HFF-Myc (cell line): ENCODE measurements at regions not wholly inside any gene's neighbourhood (a gene's known extent, or its start where the extent isn't known, plus 50 kb on each side); places are given as distances from the start of the nearest gene placed in this dataset.

Source experiments
- DNase-seq: peaks from one replicate; pipeline ENCODE4 v3.0.0-alpha.2; 2011; ENCODE audit warnings: low read depth; ENCODE audit errors: extremely low read depth
- H3K4me3 ChIP-seq: replicated peaks from 2 replicates; pipeline ENCODE4 v1.5.1; 2011; ENCODE audit warnings: low read depth, mild to moderate bottlenecking, control low read depth, low read length
- TF ChIP-seq, protein P1 (sequence below): IDR thresholded peaks from 2 replicates; pipeline ENCODE4 v1.5.1; 2012; ENCODE audit warnings: mild to moderate bottlenecking, low read depth, low read length, control low read depth; ENCODE audit errors: missing control alignments

DNA sequence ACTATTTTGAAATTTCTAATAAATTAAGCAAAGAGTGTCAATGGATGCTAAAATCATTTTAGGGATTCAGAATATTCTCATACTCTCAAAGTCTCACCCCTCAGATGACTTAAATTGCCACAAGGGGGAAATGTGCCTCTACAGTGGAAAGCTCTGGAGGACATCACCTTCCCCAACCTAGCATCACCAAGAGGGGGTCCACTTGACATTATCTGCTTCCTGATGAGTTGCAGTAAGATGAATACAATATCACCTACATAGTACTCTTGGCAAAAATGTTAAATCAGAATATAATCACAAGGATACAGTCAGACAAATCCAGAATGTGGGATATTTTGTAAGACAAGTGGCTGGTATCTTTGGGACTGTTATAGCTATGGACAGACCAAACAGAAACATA lies 290.1 kb downstream of the MFSD1 start:
- TF ChIP-seq, protein P1, sequence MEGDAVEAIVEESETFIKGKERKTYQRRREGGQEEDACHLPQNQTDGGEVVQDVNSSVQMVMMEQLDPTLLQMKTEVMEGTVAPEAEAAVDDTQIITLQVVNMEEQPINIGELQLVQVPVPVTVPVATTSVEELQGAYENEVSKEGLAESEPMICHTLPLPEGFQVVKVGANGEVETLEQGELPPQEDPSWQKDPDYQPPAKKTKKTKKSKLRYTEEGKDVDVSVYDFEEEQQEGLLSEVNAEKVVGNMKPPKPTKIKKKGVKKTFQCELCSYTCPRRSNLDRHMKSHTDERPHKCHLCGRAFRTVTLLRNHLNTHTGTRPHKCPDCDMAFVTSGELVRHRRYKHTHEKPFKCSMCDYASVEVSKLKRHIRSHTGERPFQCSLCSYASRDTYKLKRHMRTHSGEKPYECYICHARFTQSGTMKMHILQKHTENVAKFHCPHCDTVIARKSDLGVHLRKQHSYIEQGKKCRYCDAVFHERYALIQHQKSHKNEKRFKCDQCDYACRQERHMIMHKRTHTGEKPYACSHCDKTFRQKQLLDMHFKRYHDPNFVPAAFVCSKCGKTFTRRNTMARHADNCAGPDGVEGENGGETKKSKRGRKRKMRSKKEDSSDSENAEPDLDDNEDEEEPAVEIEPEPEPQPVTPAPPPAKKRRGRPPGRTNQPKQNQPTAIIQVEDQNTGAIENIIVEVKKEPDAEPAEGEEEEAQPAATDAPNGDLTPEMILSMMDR: no peak
- H3K4me3 ChIP-seq: no peak overlapping the region
- DNase-seq: no peak

DNA sequence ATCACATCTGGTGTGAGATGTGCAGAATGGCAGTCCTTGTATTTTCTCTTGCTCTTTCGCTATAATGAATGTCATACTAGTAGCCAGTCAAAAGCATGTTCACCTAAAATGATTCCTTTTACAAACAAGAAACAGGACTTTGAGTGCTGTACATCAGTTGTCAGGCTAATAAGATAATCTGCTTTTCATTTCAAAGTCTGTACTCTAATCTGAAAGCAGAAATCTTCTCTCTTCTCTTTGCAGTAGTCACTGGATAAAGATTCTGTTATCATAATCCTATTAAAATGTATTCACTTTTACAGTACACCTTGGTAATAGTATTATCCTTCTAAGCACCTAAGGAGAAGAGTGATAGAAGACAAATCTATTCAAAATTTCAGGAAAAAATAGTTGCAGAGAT lies 300.1 kb downstream of the MFSD1 start:
- TF ChIP-seq, protein P1: no peak
- no peak for DNase-seq
- no peak overlapping the region for H3K4me3 ChIP-seq

DNA sequence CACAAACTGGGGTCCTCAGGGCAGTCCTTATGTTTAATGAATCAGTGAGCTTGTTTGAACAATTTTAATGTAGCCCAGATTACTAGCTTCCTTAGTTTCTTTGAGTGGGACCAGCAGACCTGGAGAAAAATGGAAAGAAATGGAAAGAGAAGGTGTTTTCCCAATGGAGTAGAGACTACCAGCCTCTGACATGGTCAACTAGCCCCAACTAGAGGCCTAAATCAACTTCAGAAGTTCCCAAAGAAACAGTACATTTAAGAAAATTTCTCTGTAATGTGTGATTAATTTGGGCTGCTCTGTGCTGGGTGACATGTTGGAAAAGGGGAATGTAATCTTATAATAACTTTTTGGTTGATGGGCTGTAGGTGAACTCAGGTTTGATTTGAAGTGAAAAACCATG lies 310.9 kb downstream of the MFSD1 start:
- no peak for DNase-seq
- TF ChIP-seq, protein P1: no peak
- no peak overlapping the region for H3K4me3 ChIP-seq

DNA sequence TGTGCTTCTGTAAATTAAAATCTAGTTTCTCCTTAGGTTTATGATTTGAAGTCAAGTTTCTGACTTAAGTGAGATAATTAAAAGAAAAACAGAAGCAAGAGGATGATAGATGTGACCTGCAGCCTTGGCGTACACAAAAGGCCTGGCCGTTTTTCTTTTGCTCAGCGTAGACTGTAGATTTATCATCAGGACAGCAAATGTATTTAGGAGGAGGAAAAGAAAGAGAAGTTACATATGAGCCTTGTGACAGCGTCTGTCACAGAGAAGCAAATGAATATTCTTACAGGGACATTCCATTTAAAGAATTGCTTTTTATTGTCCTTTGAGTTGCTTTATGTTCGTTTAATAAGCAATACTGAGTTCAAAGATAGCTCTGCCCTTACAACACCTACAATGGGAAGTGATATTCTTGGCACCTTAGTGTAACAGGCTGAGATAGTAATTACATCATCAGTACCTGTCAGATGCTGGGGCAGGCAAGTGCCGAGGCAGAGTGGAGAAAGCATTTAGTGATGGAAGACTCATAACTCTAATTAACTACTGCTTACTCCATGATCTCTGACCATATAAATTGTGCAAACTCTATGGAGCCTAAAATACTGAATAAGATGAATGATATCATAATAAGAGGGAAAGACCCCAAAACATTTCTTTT lies 311.5 kb downstream of the MFSD1 start:
- H3K4me3 ChIP-seq: no peak overlapping the region
- no peak for DNase-seq
- TF ChIP-seq, protein P1: no peak

DNA sequence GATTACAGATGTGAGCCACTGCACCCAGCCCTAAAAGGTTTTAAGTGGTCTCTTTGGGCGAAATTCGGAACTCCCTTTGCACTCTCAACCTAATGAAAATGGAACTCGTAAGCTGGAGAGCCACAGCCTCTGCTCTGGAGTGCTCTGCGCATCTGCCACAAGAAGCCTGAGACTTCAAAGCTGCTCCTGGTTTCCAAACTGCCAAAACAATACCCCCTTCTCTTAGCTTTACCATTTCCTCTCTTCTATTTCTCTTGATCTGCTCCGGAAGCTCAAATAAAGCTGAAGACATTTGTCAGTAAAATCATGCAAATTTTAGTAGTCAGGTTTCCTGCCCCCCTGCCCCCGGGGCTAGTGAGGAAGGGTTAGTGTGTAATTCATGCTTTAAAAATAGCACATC lies 312.7 kb downstream of the MFSD1 start:
- TF ChIP-seq, protein P1: no peak
- DNase-seq: no peak
- no peak overlapping the region for H3K4me3 ChIP-seq

DNA sequence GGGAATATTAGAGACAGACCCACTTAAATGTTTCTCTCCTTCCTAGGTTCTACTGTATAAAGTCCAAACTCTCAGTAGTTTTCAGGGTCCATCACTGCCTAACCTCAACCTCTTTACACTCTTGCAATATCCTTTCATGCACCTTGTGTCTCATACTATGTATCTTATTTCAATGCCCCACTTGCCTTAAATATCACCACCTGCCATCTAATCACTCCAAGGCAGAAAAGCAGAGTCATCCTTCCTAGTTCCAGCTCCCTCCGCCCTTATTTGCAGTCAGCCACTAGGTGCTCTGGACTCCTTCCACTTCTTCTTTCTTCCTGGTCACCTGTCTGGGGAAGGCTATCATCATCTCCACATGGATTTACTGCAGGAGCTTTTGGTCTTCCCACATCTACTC lies 322.0 kb downstream of the MFSD1 start:
- DNase-seq: no peak
- no peak overlapping the region for H3K4me3 ChIP-seq
- TF ChIP-seq, protein P1: no peak
